NT2/D1 (cell line): ENCODE measurements at regions not wholly inside any gene's neighbourhood (a gene's known extent, or its start where the extent isn't known, plus 50 kb on each side); places are given as distances from the start of the nearest gene placed in this dataset.

Experiments used
- YY1 ChIP-seq: IDR thresholded peaks from 2 replicates; pipeline ENCODE4 v1.6.1; 2011; ENCODE audit not compliant: insufficient read length, insufficient read depth
- ZNF274 ChIP-seq: IDR thresholded peaks from 2 replicates; pipeline ENCODE4 v1.6.1; 2011; ENCODE audit warnings: mild to moderate bottlenecking, low read depth, low read length

DNA sequence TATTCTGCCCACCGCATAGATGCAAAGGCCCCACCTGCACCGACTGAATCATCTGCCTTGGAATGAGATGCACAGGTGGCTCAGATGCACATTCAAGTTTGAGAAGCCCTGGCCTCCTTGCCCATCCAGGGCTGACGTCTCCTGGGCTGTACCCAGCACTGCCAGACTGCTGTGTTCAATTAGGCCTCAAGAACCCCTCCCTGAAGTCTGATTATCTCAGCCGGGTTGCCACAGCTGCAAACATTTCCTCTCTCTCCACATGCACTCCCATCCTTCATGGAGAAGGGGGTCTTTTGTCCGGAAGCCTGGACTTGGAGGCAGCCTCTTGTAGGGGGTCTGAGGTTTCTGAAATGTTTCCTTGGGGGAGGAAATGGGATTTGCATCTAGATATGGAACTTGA lies 459.4 kb upstream of the PROK2 start:
- TF ChIP-seq YY1: no peak
- TF ChIP-seq ZNF274: no peak
